Mesenchymal stem cell (in vitro differentiated cells and primary cell): ENCODE measurements at regions not wholly inside any gene's neighbourhood (a gene's known extent, or its start where the extent isn't known, plus 50 kb on each side); places are given as distances from the start of the nearest gene placed in this dataset.
"Not testable (repeated sequence)": the region's sequence is repeated elsewhere in the genome, so short reads cannot be mapped to it uniquely, and the experiment has no call there.

ENCODE experiments used
- DNase-seq: peaks from one replicate; pipeline ENCODE4 v3.0.0-alpha.2; 2013
- H2AFZ ChIP-seq: one replicate; pipeline ENCODE4 v1.6.1; 2013; ENCODE audit warnings: low read depth, mild to moderate bottlenecking, control low read depth, inconsistent platforms, low read length, moderate library complexity
- H2AK5ac ChIP-seq: 2 replicates; pipeline ENCODE4 v1.6.1; 2013; ENCODE audit warnings: low read length, moderate library complexity, mild to moderate bottlenecking, inconsistent platforms; ENCODE audit not compliant: severe bottlenecking
- H2BK120ac ChIP-seq: one replicate; pipeline ENCODE4 v1.6.1; 2013; ENCODE audit warnings: low read depth, mild to moderate bottlenecking, inconsistent platforms, low read length, moderate library complexity
- H2BK12ac ChIP-seq, 2 experiments: one replicate each; pipeline ENCODE4 v1.6.1; 2013; ENCODE audit warnings: inconsistent platforms in 2 of 2, low read length in 2 of 2, mild to moderate bottlenecking in 2 of 2, moderate library complexity in 2 of 2, control low read depth in 1 of 2
- H2BK15ac ChIP-seq: one replicate; pipeline ENCODE4 v1.6.1; 2013; ENCODE audit warnings: mild to moderate bottlenecking, low read depth, inconsistent platforms; ENCODE audit not compliant: poor library complexity, severe bottlenecking
- H2BK5ac ChIP-seq: 2 replicates; pipeline ENCODE4 v1.6.1; 2013; ENCODE audit warnings: low read depth, mild to moderate bottlenecking, low read length, control low read depth, inconsistent platforms; ENCODE audit not compliant: poor library complexity, severe bottlenecking
- H3K14ac ChIP-seq, 2 experiments: one replicate each; pipeline ENCODE4 v1.6.1; 2013; ENCODE audit warnings: inconsistent platforms in 2 of 2, low read length in 2 of 2, control low read depth in 1 of 2, mild to moderate bottlenecking in 1 of 2, moderate library complexity in 1 of 2
- H3K18ac ChIP-seq, 2 experiments: one replicate each; pipeline ENCODE4 v1.6.1; 2013; ENCODE audit warnings: inconsistent platforms in 2 of 2, low read length in 2 of 2, control low read depth in 1 of 2, low read depth in 1 of 2, mild to moderate bottlenecking in 1 of 2
- H3K23ac ChIP-seq, 2 experiments: one replicate each; pipeline ENCODE4 v1.6.1; 2013; ENCODE audit warnings: inconsistent platforms in 2 of 2, low read length in 2 of 2, mild to moderate bottlenecking in 2 of 2, moderate library complexity in 2 of 2, control low read depth in 1 of 2
- H3K27ac ChIP-seq: 2 replicates; pipeline ENCODE4 v1.5.1; 2013; ENCODE audit warnings: mild to moderate bottlenecking, moderate library complexity, low read length, control low read depth, inconsistent platforms; ENCODE audit not compliant: poor library complexity, severe bottlenecking
- H3K27me3 ChIP-seq, 2 experiments: 2 replicates each; pipeline versions ENCODE4 v1.6.1 to v1.7.0; 2013; ENCODE audit warnings: low read length in 2 of 2, mild to moderate bottlenecking in 2 of 2, moderate library complexity in 2 of 2, control low read depth in 1 of 2, inconsistent platforms in 1 of 2; ENCODE audit not compliant: control insufficient read depth in 1 of 2, insufficient read depth in 1 of 2
- H3K36me3 ChIP-seq, 2 experiments: 2 replicates each; pipeline versions ENCODE4 v1.6.1 to v1.7.0; 2013; ENCODE audit warnings: low read length in 2 of 2, control low read depth in 1 of 2, inconsistent platforms in 1 of 2, low read depth in 1 of 2, mild to moderate bottlenecking in 1 of 2; ENCODE audit not compliant: insufficient read depth in 2 of 2, control insufficient read depth in 1 of 2
- H3K4ac ChIP-seq, 2 experiments: one replicate each; pipeline ENCODE4 v1.6.1; 2013; ENCODE audit warnings: inconsistent platforms in 2 of 2, low read length in 2 of 2, mild to moderate bottlenecking in 2 of 2, moderate library complexity in 2 of 2, control low read depth in 1 of 2, low read depth in 1 of 2
- H3K4me1 ChIP-seq: 2 replicates; pipeline ENCODE4 v1.6.1; 2013; ENCODE audit warnings: low read depth, low read length, control low read depth; ENCODE audit not compliant: control insufficient read depth, insufficient read depth
- H3K4me2 ChIP-seq: 2 replicates; pipeline ENCODE4 v1.6.1; 2013; ENCODE audit warnings: low read length, mild to moderate bottlenecking, inconsistent platforms; ENCODE audit not compliant: poor library complexity, severe bottlenecking
- H3K4me3 ChIP-seq, 2 experiments: 2 replicates each; pipeline versions ENCODE4 v1.5.1 to v1.7.0; 2013; ENCODE audit warnings: low read length in 2 of 2, mild to moderate bottlenecking in 2 of 2, control low read depth in 1 of 2, low read depth in 1 of 2; ENCODE audit not compliant: insufficient read depth in 1 of 2
- H3K79me1 ChIP-seq: replicated peaks from 2 replicates; pipeline ENCODE4 v1.6.1; 2013; ENCODE audit warnings: mild to moderate bottlenecking, control low read depth, low read length, inconsistent platforms; ENCODE audit not compliant: poor library complexity, severe bottlenecking
- H3K9ac ChIP-seq: 2 replicates; pipeline ENCODE4 v1.7.0; 2013; ENCODE audit warnings: mild to moderate bottlenecking, low read length, moderate library complexity
- H3K9me3 ChIP-seq: 2 replicates; pipeline ENCODE4 v1.7.0; 2013; ENCODE audit warnings: mild to moderate bottlenecking, low read length; ENCODE audit not compliant: control insufficient read depth
- H4K8ac ChIP-seq: one replicate; pipeline ENCODE4 v1.6.1; 2013; ENCODE audit warnings: inconsistent platforms, mild to moderate bottlenecking, low read length, moderate library complexity
- H4K91ac ChIP-seq: one replicate; pipeline ENCODE4 v1.6.1; 2013; ENCODE audit warnings: mild to moderate bottlenecking, low read length, inconsistent platforms
- WGBS: methylation state at CpG from one replicate; pipeline ENCODE4 v1.1.7; 2013; ENCODE audit warnings: mixed read lengths; 5-methylcytosine and 5-hydroxymethylcytosine counted together

GRCh38 chr2:186181625-186182024, 304.4 kb upstream of the ZC3H15 start:
- H3K18ac ChIP-seq: no peak overlapping the region
- no peaks in the 10 kb centered on the region for H3K79me1 ChIP-seq
- H4K91ac ChIP-seq: no peak overlapping the region
- H3K4me1 ChIP-seq: no peaks in the 10 kb centered on the region
- no peaks in the 10 kb centered on the region for H3K9me3 ChIP-seq
- no peak overlapping the region for H2BK5ac ChIP-seq
- H2AK5ac ChIP-seq: no peak overlapping the region
- no peak overlapping the region for H3K27ac ChIP-seq
- no peak overlapping the region for H2BK15ac ChIP-seq
- no peak overlapping the region for H2BK120ac ChIP-seq
- no peak for DNase-seq
- H4K8ac ChIP-seq: no peak overlapping the region
- no peak overlapping the region for H2AFZ ChIP-seq
- H2BK12ac ChIP-seq: no peak overlapping the region
- H3K4me3 ChIP-seq: no peak overlapping the region
- no peaks in the 10 kb centered on the region for H3K27me3 ChIP-seq
- no peak overlapping the region for H3K4ac ChIP-seq
- no peak overlapping the region for H3K14ac ChIP-seq
- no peak overlapping the region for H3K4me2 ChIP-seq
- H3K23ac ChIP-seq: no peak overlapping the region
- H3K9ac ChIP-seq: no peak overlapping the region
- WGBS: no CpG with 5 or more reads among the region's 1 CpG
- no peaks in the 10 kb centered on the region for H3K36me3 ChIP-seq

GRCh38 chr2:186182366-186182765, 303.7 kb upstream of the ZC3H15 start:
- not testable (repeated sequence) for H3K27ac ChIP-seq, H2BK120ac ChIP-seq, H2BK15ac ChIP-seq, H2AK5ac ChIP-seq, H3K4me3 ChIP-seq, H4K91ac ChIP-seq, H3K4me1 ChIP-seq, H2AFZ ChIP-seq, H3K4me2 ChIP-seq, H3K4ac ChIP-seq, H3K23ac ChIP-seq, H3K9ac ChIP-seq, H4K8ac ChIP-seq, H3K27me3 ChIP-seq, H2BK5ac ChIP-seq, H3K79me1 ChIP-seq, H3K9me3 ChIP-seq, H2BK12ac ChIP-seq, H3K18ac ChIP-seq, DNase-seq, H3K14ac ChIP-seq, H3K36me3 ChIP-seq
- 94% methylated on average over 9 of the region's 10 CpGs for WGBS

DNA sequence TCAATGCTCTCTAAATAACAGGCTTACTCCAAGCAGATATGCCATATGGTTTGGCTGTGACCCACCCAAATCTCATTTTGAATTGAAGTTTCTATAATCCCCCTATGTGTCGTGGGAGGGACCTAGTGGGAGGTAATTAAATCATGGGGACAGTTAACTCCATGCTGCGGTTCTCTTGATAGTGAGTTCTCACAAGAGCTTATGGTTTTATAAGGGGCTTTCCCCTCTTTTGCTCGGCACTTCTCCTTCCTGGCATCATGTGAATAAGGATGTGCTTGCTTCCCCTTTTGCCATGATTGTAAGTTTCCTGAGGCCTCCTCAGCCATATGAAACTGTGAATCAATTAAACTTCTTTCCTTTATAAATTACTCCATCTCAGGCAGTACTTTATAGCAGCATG, 302.7 kb upstream of the ZC3H15 start:
- Histone ChIP-seq H2BK120ac (no peak overlapping the region), H3K27ac (no peak overlapping the region), H4K8ac (no peak overlapping the region), H4K91ac (no peak overlapping the region), H3K9me3 (no peaks in the 10 kb centered on the region), H3K4me1 (no peaks in the 10 kb centered on the region), H3K4me2 (no peak overlapping the region), H3K23ac (no peak overlapping the region), H3K27me3 (no peaks in the 10 kb centered on the region), H2AFZ (no peak overlapping the region), H2BK12ac (no peak overlapping the region), H3K36me3 (no peaks in the 10 kb centered on the region), H3K18ac (no peak overlapping the region), H2BK5ac (no peak overlapping the region), H2BK15ac (no peak overlapping the region), H2AK5ac (no peak overlapping the region), H3K4me3 (no peak overlapping the region), H3K14ac (no peak overlapping the region), H3K9ac (no peak overlapping the region), H3K4ac (no peak overlapping the region), H3K79me1 (no peaks in the 10 kb centered on the region)
- no peak for DNase-seq
- 81% methylated on average over 3 of the region's 3 CpGs for WGBS

- H3K27me3 ChIP-seq: no peaks in the 10 kb centered on the region
- H2BK15ac ChIP-seq: no peak overlapping the region
- no peaks in the 10 kb centered on the region for H3K79me1 ChIP-seq
- H2BK5ac ChIP-seq: no peak overlapping the region
- H2AK5ac ChIP-seq: no peak overlapping the region
- no peak overlapping the region for H3K23ac ChIP-seq
- no peak overlapping the region for H4K91ac ChIP-seq
- no peak overlapping the region for H4K8ac ChIP-seq
- H3K4me1 ChIP-seq: no peaks in the 10 kb centered on the region
- no peaks in the 10 kb centered on the region for H3K36me3 ChIP-seq
- H3K4ac ChIP-seq: no peak overlapping the region
- no peak overlapping the region for H2BK120ac ChIP-seq
- H3K9ac ChIP-seq: no peak overlapping the region
- H3K9me3 ChIP-seq: no peaks in the 10 kb centered on the region
- H3K18ac ChIP-seq: no peak overlapping the region
- no peak for DNase-seq
- no peak overlapping the region for H3K4me3 ChIP-seq
- no peak overlapping the region for H3K4me2 ChIP-seq
- no peak overlapping the region for H2BK12ac ChIP-seq
- no peak overlapping the region for H3K14ac ChIP-seq
- H2AFZ ChIP-seq: no peak overlapping the region
- no peak overlapping the region for H3K27ac ChIP-seq
Observed at GRCh38 chr2:186187854-186188253, 298.2 kb upstream of the ZC3H15 start.
